Activated CD8-positive, alpha-beta memory T cell treated with anti-CD3 and anti-CD28 coated beads for 48 hours (primary cell): ENCODE measurements at regions not wholly inside any gene's neighbourhood (a gene's known extent, or its start where the extent isn't known, plus 50 kb on each side); places are given as distances from the start of the nearest gene placed in this dataset.

Source experiments
- DNase-seq, 3 experiments: peaks; one replicate each; pipeline ENCODE4 v3.0.0-alpha.2; 2020; ENCODE audit warnings: low read depth in 2 of 3, low spot score in 2 of 3

DNA sequence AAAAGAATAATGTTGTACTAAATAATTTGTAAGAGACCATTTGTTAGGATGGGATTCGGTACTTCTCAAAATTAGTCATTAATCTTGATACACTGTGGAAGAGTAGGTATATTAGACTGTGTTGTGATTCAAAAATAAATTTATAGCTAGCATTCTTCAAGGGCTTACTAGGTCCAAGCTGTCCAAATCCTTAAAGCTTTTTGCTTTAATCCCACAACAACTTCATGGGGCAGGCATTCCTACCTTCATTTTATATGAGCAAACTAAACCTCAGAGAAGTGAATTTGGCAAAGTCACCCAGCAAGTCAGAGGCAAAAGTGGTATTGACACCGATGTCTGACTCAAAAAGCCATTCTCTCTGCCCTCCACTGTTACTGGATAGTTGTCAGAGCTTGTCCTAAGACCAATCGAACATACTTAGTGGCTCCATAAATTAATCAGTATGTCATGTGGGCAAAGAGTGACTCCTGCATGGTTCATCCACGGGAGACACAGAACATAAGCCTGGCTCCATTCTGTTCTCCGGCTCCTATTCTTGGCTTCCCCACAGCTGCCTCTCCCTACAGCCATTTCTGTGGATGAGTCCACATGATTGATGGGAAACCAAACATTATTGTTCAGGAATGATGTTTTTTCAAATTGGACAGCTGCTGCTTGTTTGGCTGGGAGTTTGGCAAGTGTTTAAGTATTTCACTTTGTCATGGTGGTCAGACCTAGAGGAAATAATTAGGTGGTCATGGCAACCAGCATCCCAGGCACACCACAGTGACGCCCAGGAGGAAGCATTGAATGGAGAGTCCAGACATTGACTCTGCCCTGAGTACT is 133.4 kb upstream of the FGGY start:
- no peak for DNase-seq

DNA sequence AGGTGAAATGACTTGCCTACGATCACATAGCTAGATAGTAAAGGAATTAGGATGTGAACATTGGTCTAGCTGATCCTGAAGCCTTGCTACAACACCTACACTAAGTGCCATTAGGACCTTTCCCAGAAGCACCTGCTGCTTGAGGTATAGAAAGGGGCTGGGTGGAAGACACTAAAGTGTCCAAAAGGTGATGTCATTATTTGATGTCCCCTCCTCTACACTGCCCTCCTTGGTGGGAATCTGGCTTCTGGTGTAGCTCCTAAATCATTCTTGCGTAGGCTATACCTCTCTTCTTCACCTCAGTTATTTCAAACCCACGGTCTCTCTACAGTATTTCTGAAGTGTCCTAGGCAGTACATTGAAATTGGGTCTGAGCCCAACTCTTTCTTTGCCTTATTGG is 132.5 kb upstream of the FGGY start:
- DNase-seq = no peak

GRCh38 chr1:59165353-59165752 is 131.5 kb upstream of the FGGY start:
- DNase-seq = no peak

GRCh38 chr1:59169703-59170102 is 127.2 kb upstream of the FGGY start:
- DNase-seq = no peak

- DNase-seq = no peak
These were observed 126.2 kb upstream of the FGGY start for GRCh38 chr1:59170659-59171058.

- DNase-seq = no peak
These were observed 125.1 kb upstream of the FGGY start for GRCh38 chr1:59171788-59172187.

- no peak for DNase-seq
These were observed 124.2 kb upstream of the FGGY start for GRCh38 chr1:59172693-59173092.

DNA sequence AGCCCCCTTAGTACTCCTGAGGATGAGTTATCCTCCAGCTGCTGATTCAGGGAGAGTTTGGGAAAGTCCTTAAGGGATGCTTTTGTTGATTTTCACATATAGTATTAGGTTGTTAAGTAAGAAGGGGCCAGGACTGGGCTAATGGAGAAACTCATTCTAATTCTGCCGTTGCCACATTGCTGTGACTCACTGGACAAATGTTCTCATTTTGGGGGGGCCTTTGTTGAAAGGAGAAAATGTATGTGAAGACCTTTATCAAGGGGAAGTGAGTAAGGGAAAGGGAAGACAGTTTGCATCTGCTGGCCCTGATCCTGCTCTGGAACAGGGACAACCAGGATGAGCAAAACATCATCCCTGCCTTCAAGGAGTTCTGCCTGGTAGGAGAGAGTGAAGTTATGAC is 123.2 kb upstream of the FGGY start:
- DNase-seq = no peak

DNA sequence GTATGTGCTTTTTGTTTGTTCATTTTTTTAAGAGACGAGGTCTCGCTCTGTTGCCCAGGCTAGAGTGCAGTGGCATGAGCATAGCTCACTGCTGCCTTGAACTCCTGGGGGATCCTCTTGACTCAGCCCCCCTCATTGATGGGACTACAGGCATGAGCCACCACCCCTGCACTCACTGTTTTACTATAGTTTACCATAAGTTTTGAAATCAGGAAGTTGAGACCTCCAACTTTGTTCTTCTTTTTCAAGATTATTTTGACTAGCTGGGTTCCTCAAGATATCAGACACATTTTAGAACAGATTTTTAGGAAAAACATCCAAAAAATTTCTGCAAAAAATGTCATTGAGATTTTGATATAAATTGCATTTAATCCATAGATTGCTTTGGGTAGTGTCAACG is 120.4 kb upstream of the FGGY start:
- DNase-seq = no peak

GRCh38 chr1:59177756-59178155 is 119.1 kb upstream of the FGGY start:
- no peak for DNase-seq

GRCh38 chr1:59178339-59179187 is 118.3 kb upstream of the FGGY start:
- DNase-seq = no peak

- no peak for DNase-seq
These were observed 117.2 kb upstream of the FGGY start for GRCh38 chr1:59179673-59180072.

DNA sequence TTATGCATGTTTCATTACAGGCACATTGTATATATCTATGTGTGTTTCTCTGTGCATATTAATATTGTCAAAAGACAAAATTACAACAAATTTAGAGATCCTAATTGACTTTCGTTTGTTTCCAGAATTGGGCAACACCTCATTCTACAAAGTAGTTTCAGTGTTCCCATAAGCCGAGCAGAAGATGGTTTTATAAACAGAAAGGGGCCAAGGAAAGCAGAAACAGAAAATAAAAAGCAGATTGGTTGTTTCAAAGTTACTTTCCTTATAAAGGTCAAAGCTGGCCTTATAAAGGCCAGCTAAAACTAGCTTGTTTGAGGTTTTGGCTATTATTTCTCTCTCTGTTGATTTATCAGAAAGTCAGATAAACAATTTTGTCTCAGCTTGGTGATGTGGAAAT is 116.2 kb upstream of the FGGY start:
- DNase-seq = no peak

DNA sequence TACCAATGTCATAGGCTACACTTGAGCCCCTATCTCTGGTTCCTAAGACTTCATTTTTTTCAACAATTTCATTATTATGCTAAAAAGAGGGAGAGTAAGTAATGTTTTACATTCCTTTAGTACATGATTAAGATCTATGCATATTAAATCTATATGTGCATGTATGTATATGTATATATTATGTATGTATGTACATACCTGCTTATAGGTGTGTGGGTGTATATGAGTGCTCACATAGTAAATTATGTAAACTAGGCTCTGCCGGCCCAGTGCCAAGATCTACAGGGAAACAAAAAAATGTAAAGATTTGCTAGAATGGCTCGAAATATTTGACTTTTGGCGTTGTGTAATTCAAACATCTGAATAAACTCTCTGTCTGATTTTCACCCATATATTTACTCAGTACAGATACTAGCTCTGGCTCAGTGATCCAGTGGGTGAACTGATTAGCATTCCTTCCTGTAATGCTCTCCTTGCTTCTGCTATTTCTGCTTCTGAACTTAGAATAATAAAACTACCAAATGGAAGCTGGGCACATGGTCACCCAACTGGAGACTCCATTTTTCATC is 113.1 kb upstream of the FGGY start:
- no peak for DNase-seq

GRCh38 chr1:59184365-59184905 is 112.5 kb upstream of the FGGY start:
- no peak for DNase-seq

DNA sequence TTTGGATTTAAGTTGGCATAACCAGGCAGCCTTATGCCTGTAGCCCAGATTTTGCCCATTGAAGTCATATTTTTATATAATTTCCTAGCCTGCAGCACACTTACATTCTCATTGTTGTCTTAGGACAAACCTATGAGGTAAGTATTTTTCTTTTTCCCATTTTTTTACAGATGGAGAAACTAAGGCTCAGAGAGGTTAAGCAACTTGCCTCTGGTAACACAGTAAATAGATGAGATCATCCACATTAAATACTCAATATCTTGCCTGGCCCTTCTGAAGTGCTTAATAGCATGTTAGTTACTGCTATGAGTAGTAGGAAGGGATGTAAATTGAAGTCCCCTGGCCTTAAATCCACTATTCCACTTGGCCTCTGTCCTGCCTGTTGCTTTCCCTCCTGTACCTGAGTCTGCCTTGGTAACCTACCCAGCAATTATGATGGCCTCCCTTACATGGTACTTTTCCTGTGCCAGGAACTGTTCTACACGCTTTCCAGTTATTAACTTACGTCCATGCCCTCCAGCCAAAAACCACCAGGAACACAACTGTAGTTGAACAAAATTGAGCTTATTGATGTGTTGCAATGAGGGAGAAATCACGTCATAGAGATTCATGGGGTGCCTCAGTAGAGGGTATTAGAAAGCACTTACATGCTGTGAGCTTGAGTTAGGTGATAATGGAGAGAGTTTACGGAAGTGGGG is 111.6 kb upstream of the FGGY start:
- DNase-seq = no peak

DNA sequence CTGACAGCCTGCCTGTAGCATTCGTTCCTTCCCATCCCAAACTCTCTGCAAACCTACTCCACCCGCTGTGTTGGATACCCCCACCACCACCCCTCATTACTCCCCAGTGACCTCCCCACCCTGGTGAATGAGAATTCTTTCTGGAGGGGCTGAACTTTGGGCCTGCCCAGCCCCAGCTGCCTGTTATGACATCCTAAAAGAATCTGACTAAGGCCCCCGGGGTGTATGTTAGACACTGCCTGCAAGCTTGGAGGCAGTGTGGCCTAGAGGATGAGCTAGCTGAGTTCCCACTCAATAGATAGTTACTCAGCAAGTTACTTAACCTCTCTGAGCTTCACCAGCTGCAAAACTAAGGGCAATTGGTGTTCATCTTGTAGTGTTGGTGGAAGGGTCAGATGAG is 110.2 kb upstream of the FGGY start:
- DNase-seq = no peak

GRCh38 chr1:59188413-59189213 is 108.3 kb upstream of the FGGY start:
- DNase-seq = no peak

- no peak for DNase-seq
These were observed 103.3 kb upstream of the FGGY start for GRCh38 chr1:59193443-59194093.

DNA sequence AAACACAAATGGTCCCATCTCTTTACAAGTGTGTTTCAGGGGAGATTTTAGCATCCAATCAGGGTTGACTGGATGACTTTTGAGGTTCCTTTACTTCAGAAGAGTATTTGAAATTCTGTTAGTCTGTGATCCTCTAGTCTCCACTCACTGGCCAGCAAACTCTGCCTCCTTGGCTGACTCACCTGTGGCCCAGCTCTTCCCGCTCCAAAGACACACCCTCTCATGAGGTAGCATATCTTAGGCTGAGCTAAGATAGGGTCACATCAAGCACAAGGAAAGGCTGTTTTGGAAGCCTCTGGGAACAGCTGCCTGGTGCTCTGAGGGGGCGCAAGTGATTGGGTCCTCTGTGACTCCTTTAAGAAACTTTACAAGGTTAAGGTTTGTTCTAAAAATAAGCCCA is 102.3 kb upstream of the FGGY start:
- DNase-seq = no peak
